ENCODE measurements at regions not wholly inside any gene's neighbourhood (a gene's known extent, or its start where the extent isn't known, plus 50 kb on each side); places are given as distances from the start of the nearest gene placed in this dataset.

GRCh38 chr21:34004013-34004938 is 69.1 kb upstream of the MRPS6 start:
- no peak for TF ChIP-seq CTCF (conservative IDR thresholded peaks at IDR 0.05)
- H3K27ac ChIP-seq = no peak overlapping the region

- H3K27ac ChIP-seq = no peak overlapping the region
- TF ChIP-seq CTCF (conservative IDR thresholded peaks at IDR 0.05) = no peak
Observed at GRCh38 chr21:34003428-34003827, 70.0 kb upstream of the MRPS6 start.

DNA sequence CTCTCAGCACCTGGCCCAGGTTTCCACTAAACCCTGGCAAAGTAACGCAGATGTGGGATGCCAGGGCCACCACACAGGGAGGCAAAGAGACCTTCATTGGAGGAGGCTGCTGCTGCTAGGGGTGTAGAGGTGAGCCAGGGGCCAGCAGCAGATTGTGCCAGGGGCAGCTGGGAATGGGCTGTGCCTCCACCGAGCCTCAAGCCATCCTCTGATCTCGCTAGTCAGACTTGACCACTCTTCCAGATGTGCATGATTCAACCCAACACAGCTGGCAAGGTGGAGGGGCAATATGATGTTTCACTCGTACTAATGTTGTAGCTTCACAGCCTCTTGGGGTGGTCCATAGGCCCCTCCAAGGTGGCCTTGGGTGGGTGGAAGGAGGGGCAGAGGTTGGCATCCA is 73.0 kb upstream of the MRPS6 start:
- no peak overlapping the region for H3K27ac ChIP-seq
- TF ChIP-seq CTCF (conservative IDR thresholded peaks at IDR 0.05) = no peak

- TF ChIP-seq CTCF (conservative IDR thresholded peaks at IDR 0.05) = no peak
- H3K27ac ChIP-seq = no peak overlapping the region
Observed at GRCh38 chr21:33998809-33999208, 74.6 kb upstream of the MRPS6 start.

- no peak for TF ChIP-seq CTCF (conservative IDR thresholded peaks at IDR 0.05)
- no peak overlapping the region for H3K27ac ChIP-seq
Observed at GRCh38 chr21:33998402-33998801, 75.0 kb upstream of the MRPS6 start.

- no peak overlapping the region for H3K27ac ChIP-seq
- TF ChIP-seq CTCF (conservative IDR thresholded peaks at IDR 0.05) = no peak
Observed at GRCh38 chr21:33997436-33997835, 75.9 kb upstream of the MRPS6 start.

- TF ChIP-seq CTCF (conservative IDR thresholded peaks at IDR 0.05) = no peak
- H3K27ac ChIP-seq = no peak overlapping the region
Observed at GRCh38 chr21:33994373-33994772, 78.8 kb upstream of the ATP5PO start.
